Neuron (in vitro differentiated cells): ENCODE measurements at regions not wholly inside any gene's neighbourhood (a gene's known extent, or its start where the extent isn't known, plus 50 kb on each side); places are given as distances from the start of the nearest gene placed in this dataset.

Experiments
- H2AFZ ChIP-seq: one replicate; pipeline ENCODE4 v1.6.1; 2013; ENCODE audit warnings: low read depth, mild to moderate bottlenecking, inconsistent platforms, low read length, moderate library complexity
- H3K27me3 ChIP-seq: one replicate; pipeline ENCODE4 v1.6.1; 2013; ENCODE audit warnings: low read length; ENCODE audit not compliant: insufficient read depth
- H3K36me3 ChIP-seq: one replicate; pipeline ENCODE4 v1.6.1; 2013; ENCODE audit warnings: low read length; ENCODE audit not compliant: insufficient read depth
- H3K4me1 ChIP-seq: one replicate; pipeline ENCODE4 v1.6.1; 2013; ENCODE audit warnings: low read length; ENCODE audit not compliant: insufficient read depth
- H3K4me3 ChIP-seq: 2 replicates; pipeline ENCODE4 v1.5.1; 2013; ENCODE audit warnings: mild to moderate bottlenecking, low read length, moderate library complexity
- H3K9me3 ChIP-seq: one replicate; pipeline ENCODE4 v1.6.1; 2013; ENCODE audit warnings: low read length

GRCh38 chr6:138550346-138550767, 51.1 kb upstream of the NHSL1 start:
- Histone ChIP-seq H3K9me3 (no peaks in the 10 kb centered on the region), H3K36me3 (no peaks in the 10 kb centered on the region), H3K4me3 (no peak overlapping the region), H3K4me1 (peaks cover 26% of the 10 kb centered on the region), H3K27me3 (no peaks in the 10 kb centered on the region), H2AFZ (no peak overlapping the region)

- Histone ChIP-seq H2AFZ (no peak overlapping the region), H3K4me3 (no peak overlapping the region), H3K9me3 (no peaks in the 10 kb centered on the region), H3K36me3 (no peaks in the 10 kb centered on the region), H3K27me3 (no peaks in the 10 kb centered on the region), H3K4me1 (peaks cover 33% of the 10 kb centered on the region)
Measured at GRCh38 chr6:138554146-138554545, 54.9 kb upstream of the NHSL1 start.

GRCh38 chr6:138555421-138555988, 56.2 kb upstream of the NHSL1 start:
- Histone ChIP-seq H3K4me3 (peak overlapping the region; percentile 48), H3K4me1 (peaks cover 37% of the 10 kb centered on the region), H3K9me3 (no peaks in the 10 kb centered on the region), H3K36me3 (no peaks in the 10 kb centered on the region), H2AFZ (no peak overlapping the region), H3K27me3 (no peaks in the 10 kb centered on the region)

- no peak overlapping the region for H2AFZ ChIP-seq
- H3K4me3 ChIP-seq = no peak overlapping the region
- H3K9me3 ChIP-seq = no peaks in the 10 kb centered on the region
- H3K36me3 ChIP-seq = no peaks in the 10 kb centered on the region
- peaks cover 37% of the 10 kb centered on the region for H3K4me1 ChIP-seq
- no peaks in the 10 kb centered on the region for H3K27me3 ChIP-seq
Measured at GRCh38 chr6:138557147-138557546, 57.9 kb upstream of the NHSL1 start.

- H3K9me3 ChIP-seq = peaks cover 2% of the 10 kb centered on the region
- H3K4me3 ChIP-seq = no peak overlapping the region
- H3K27me3 ChIP-seq = no peaks in the 10 kb centered on the region
- peaks cover 35% of the 10 kb centered on the region for H3K4me1 ChIP-seq
- no peak overlapping the region for H2AFZ ChIP-seq
- no peaks in the 10 kb centered on the region for H3K36me3 ChIP-seq
Measured at GRCh38 chr6:138559143-138559542, 59.8 kb upstream of the NHSL1 start.

- Histone ChIP-seq H3K27me3 (no peaks in the 10 kb centered on the region), H3K9me3 (peaks cover 4% of the 10 kb centered on the region), H3K4me1 (peaks cover 23% of the 10 kb centered on the region), H2AFZ (no peak overlapping the region), H3K36me3 (no peaks in the 10 kb centered on the region), H3K4me3 (no peak overlapping the region)
Measured at GRCh38 chr6:138560130-138560860, 61.0 kb upstream of the NHSL1 start.

- Histone ChIP-seq H2AFZ (no peak overlapping the region), H3K9me3 (peaks cover 4% of the 10 kb centered on the region), H3K4me1 (peaks cover 6% of the 10 kb centered on the region), H3K36me3 (peaks cover 2% of the 10 kb centered on the region), H3K4me3 (no peak overlapping the region), H3K27me3 (no peaks in the 10 kb centered on the region)
Measured at GRCh38 chr6:138562691-138563090, 63.4 kb upstream of the NHSL1 start.

- Histone ChIP-seq H2AFZ (no peak overlapping the region), H3K4me1 (peaks cover 11% of the 10 kb centered on the region), H3K9me3 (peaks cover 4% of the 10 kb centered on the region), H3K4me3 (no peak overlapping the region), H3K36me3 (peaks cover 2% of the 10 kb centered on the region), H3K27me3 (no peaks in the 10 kb centered on the region)
Measured at GRCh38 chr6:138563231-138563630, 63.9 kb upstream of the NHSL1 start.

- Histone ChIP-seq H2AFZ (no peak overlapping the region), H3K4me3 (no peak overlapping the region), H3K4me1 (peaks cover 15% of the 10 kb centered on the region), H3K9me3 (peaks cover 4% of the 10 kb centered on the region), H3K36me3 (peaks cover 2% of the 10 kb centered on the region), H3K27me3 (no peaks in the 10 kb centered on the region)
Measured at GRCh38 chr6:138563650-138564049, 64.4 kb upstream of the NHSL1 start.

- Histone ChIP-seq H3K36me3 (peaks cover 2% of the 10 kb centered on the region), H3K9me3 (peaks cover 4% of the 10 kb centered on the region), H3K27me3 (no peaks in the 10 kb centered on the region), H3K4me1 (peaks cover 21% of the 10 kb centered on the region), H2AFZ (no peak overlapping the region), H3K4me3 (no peak overlapping the region)
Measured at GRCh38 chr6:138564170-138564721, 65.0 kb upstream of the NHSL1 start.

GRCh38 chr6:138567052-138567451, 67.8 kb upstream of the NHSL1 start:
- peaks cover 20% of the 10 kb centered on the region for H3K4me1 ChIP-seq
- peaks cover 2% of the 10 kb centered on the region for H3K36me3 ChIP-seq
- H3K4me3 ChIP-seq = no peak overlapping the region
- H3K27me3 ChIP-seq = no peaks in the 10 kb centered on the region
- H3K9me3 ChIP-seq = peaks cover 4% of the 10 kb centered on the region
- H2AFZ ChIP-seq = no peak overlapping the region

- H3K27me3 ChIP-seq = no peaks in the 10 kb centered on the region
- H3K9me3 ChIP-seq = peaks cover 2% of the 10 kb centered on the region
- peaks cover 24% of the 10 kb centered on the region for H3K4me1 ChIP-seq
- peak overlapping the region; percentile 78 for H3K4me3 ChIP-seq
- no peak overlapping the region for H2AFZ ChIP-seq
- peaks cover 2% of the 10 kb centered on the region for H3K36me3 ChIP-seq
Measured at GRCh38 chr6:138568997-138569396, 69.7 kb upstream of the NHSL1 start.

GRCh38 chr6:138569554-138569953, 70.3 kb upstream of the NHSL1 start:
- peaks cover 24% of the 10 kb centered on the region for H3K4me1 ChIP-seq

More at GRCh38 chr6:138569554-138569953, 70.3 kb upstream of the NHSL1 start:
- H3K27me3 ChIP-seq = no peaks in the 10 kb centered on the region
- peak overlapping the region; percentile 78 for H3K4me3 ChIP-seq
- H2AFZ ChIP-seq = no peak overlapping the region
- H3K36me3 ChIP-seq = peaks cover 2% of the 10 kb centered on the region
- H3K9me3 ChIP-seq = peaks cover 2% of the 10 kb centered on the region
